B cell (primary cell): ENCODE measurements at regions not wholly inside any gene's neighbourhood (a gene's known extent, or its start where the extent isn't known, plus 50 kb on each side); places are given as distances from the start of the nearest gene placed in this dataset.

Experiments used
- ATAC-seq: fragments of 200-7000 bp; cut with Tn5 transposase; one replicate; pipeline ENCODE4 v1.10.0; 2021; ENCODE audit warnings: low read depth, mild to moderate bottlenecking, moderate number of reproducible peaks, moderate library complexity
- CTCF ChIA-PET: fragments of 350-600 bp; sonication (Branson Sonifier 250); formaldehyde crosslinking; loops from one replicate; lab custom pipeline; 2021; ENCODE audit warnings: antibody characterized with exemption, inconsistent platforms; lab: Charles Lee
- POLR2A ChIA-PET: fragments of 350-600 bp; sonication (Branson Sonifier 250); formaldehyde crosslinking; loops from one replicate; lab custom pipeline; 2021; ENCODE audit warnings: antibody characterized with exemption; lab: Charles Lee
- DNase-seq: peaks from one replicate; pipeline ENCODE4 v3.0.0; 2013
- H2AFZ ChIP-seq: 2 replicates; pipeline ENCODE4 v1.6.1; 2012; ENCODE audit warnings: mild to moderate bottlenecking, low read depth, low read length; ENCODE audit not compliant: insufficient read depth, poor library complexity, severe bottlenecking
- H3K27ac ChIP-seq, 2 donors: 1 replicate in 1 of 2; 2 replicates in 1 of 2; pipeline ENCODE4 v1.5.1; 2012 to 2013; ENCODE audit warnings: low read length in 2 of 2, mild to moderate bottlenecking in 2 of 2, moderate library complexity in 1 of 2
- H3K27me3 ChIP-seq, 4 experiments: fragments of 200-600 bp in 1 of 4; sonication (generic) in 1 of 4; replicated peaks in 1 of 4; 1 replicate in 2 of 4; 2 replicates in 2 of 4; pipeline versions ENCODE4 v1.6.1 to v1.7.0; 2013 to 2016; ENCODE audit warnings: low read length in 3 of 4, mild to moderate bottlenecking in 2 of 4, mixed read lengths in 1 of 4, moderate library complexity in 1 of 4; ENCODE audit not compliant: insufficient read depth in 4 of 4, control insufficient read depth in 3 of 4; ENCODE audit errors: control extremely low read depth in 1 of 4
- H3K36me3 ChIP-seq, 2 experiments: replicated peaks in 1 of 2; 1 replicate in 1 of 2; 2 replicates in 1 of 2; pipeline versions ENCODE4 v1.6.1 to v1.7.1; 2013; ENCODE audit warnings: low read length in 1 of 2; ENCODE audit not compliant: insufficient read depth in 2 of 2, control insufficient read depth in 1 of 2; ENCODE audit errors: control extremely low read depth in 1 of 2, extremely low read depth in 1 of 2
- H3K4me1 ChIP-seq, 2 donors: fragments of 200-600 bp in 1 of 2; sonication (generic) in 1 of 2; 1 replicate in 1 of 2; 2 replicates in 1 of 2; pipeline versions ENCODE4 v1.5.1 to v1.6.1; 2013 to 2017; ENCODE audit warnings: low read length in 2 of 2; ENCODE audit not compliant: control insufficient read depth in 2 of 2, insufficient read depth in 2 of 2
- H3K4me2 ChIP-seq: replicated peaks from 2 replicates; pipeline ENCODE3; 2012; ENCODE audit warnings: mild to moderate bottlenecking, low read depth, low read length; ENCODE audit not compliant: poor library complexity, severe bottlenecking
- H3K4me3 ChIP-seq, 5 experiments: fragments of 200-600 bp in 1 of 5; sonication (generic) in 1 of 5; 1 replicate in 3 of 5; 2 replicates in 2 of 5; pipeline versions ENCODE4 v1.5.1 to v1.7.0; 2011 to 2016; ENCODE audit warnings: low read length in 4 of 5, mild to moderate bottlenecking in 4 of 5, low read depth in 2 of 5, control low read depth in 1 of 5, moderate library complexity in 1 of 5; ENCODE audit not compliant: insufficient read depth in 1 of 5; ENCODE audit errors: control extremely low read depth in 1 of 5, extremely low read depth in 1 of 5
- H3K79me2 ChIP-seq: fragments of 200-600 bp; sonication (generic); one replicate; pipeline ENCODE4 v1.6.0; 2016; ENCODE audit warnings: low read length; ENCODE audit not compliant: control insufficient read depth, insufficient read depth
- H3K9ac ChIP-seq: fragments of 200-600 bp; sonication (generic); 2 replicates; pipeline ENCODE4 v1.6.1; 2017; ENCODE audit warnings: mild to moderate bottlenecking, low read length, moderate library complexity
- H3K9me3 ChIP-seq, 3 donors: one replicate each; pipeline versions ENCODE4 v1.6.1 to v1.7.1; 2013; ENCODE audit warnings: low read length in 2 of 3; ENCODE audit not compliant: control insufficient read depth in 2 of 3, insufficient read depth in 1 of 3; ENCODE audit errors: control extremely low read depth in 1 of 3
- H4K20me1 ChIP-seq: 2 replicates; pipeline ENCODE4 v1.6.0; 2012; ENCODE audit warnings: mild to moderate bottlenecking, low read length; ENCODE audit not compliant: insufficient read depth, control insufficient read depth, poor library complexity, severe bottlenecking
- H3K27ac Mint-ChIP-seq: one replicate; pipeline ENCODE4 v1.8.0; 2021; ENCODE audit warnings: mixed read lengths
- H3K27me3 Mint-ChIP-seq: one replicate; pipeline ENCODE4 v1.8.0; 2021; ENCODE audit warnings: mixed read lengths
- H3K4me1 Mint-ChIP-seq: one replicate; pipeline ENCODE4 v1.8.0; 2021; ENCODE audit warnings: mixed read lengths
- H3K4me3 Mint-ChIP-seq: one replicate; pipeline ENCODE4 v1.8.0; 2021; ENCODE audit warnings: mixed read lengths
- H3K9me3 Mint-ChIP-seq: one replicate; pipeline ENCODE4 v1.8.0; 2022; ENCODE audit warnings: mixed read lengths; ENCODE audit not compliant: insufficient read depth
- EZH2 ChIP-seq: IDR thresholded peaks from 2 replicates; pipeline ENCODE4 v1.6.1; 2012; ENCODE audit warnings: borderline replicate concordance, low read depth, mild to moderate bottlenecking, moderate library complexity, low read length; ENCODE audit not compliant: insufficient read depth, poor library complexity, severe bottlenecking
- whole genome bisulfite sequencing: methylation state at CpG from one replicate; pipeline ENCODE4 v1.1.5; 2013; ENCODE audit warnings: missing lambda C conversion rate; ENCODE audit not compliant: insufficient coverage; 5-methylcytosine and 5-hydroxymethylcytosine counted together
- intact Hi-C: fragments of 100-400 bp; cut with micrococcal nuclease; formaldehyde crosslinking; loops from one replicate; pipeline ENCODE4 v1.10.0; 2022
- TF ChIP-seq, protein P1 (sequence below): fragments of 200-600 bp; IDR thresholded peaks from one replicate; pipeline ENCODE4 v1.8.0; 2022; ENCODE audit warnings: antibody characterized with exemption, mild to moderate bottlenecking

DNA sequence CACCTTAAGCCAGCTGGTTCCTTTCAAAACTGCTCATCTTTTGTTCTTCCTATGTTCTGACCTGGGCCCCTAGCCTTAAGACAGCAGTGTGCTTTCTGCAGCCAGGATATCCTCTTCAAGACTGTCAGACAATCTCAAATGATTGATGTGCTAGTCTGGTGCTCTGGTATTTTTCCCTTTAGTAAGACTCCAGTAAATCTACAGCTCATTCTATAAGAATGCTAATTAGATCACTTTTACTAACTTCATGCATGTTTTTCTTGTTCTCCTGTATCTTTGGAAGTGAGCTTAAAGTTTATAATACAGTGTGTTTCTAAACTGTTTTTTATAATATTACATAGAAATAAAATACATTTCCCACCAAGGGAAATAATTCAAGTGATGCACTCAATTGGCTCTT is 220.9 kb upstream of the NANOGP8 start:
- Mint-ChIP-seq H3K9me3 (no peaks in the 10 kb centered on the region), H3K4me1 (no peaks in the 10 kb centered on the region), H3K27me3 (no peaks in the 10 kb centered on the region), H3K27ac (no peak overlapping the region), H3K4me3 (no peak overlapping the region)
- no peaks in the 10 kb centered on the region for H3K9me3 ChIP-seq
- no peaks in the 10 kb centered on the region for H3K27me3 ChIP-seq
- intact Hi-C loops: no loop called here
- no peaks in the 10 kb centered on the region for H3K4me1 ChIP-seq
- DNase-seq (no peak), ATAC-seq (no peak)
- H4K20me1 ChIP-seq: no peaks in the 10 kb centered on the region
- no peaks in the 10 kb centered on the region for H3K36me3 ChIP-seq
- CTCF ChIA-PET: no interaction called here
- no peak overlapping the region for H2AFZ ChIP-seq
- no peak overlapping the region for H3K27ac ChIP-seq
- H3K4me3 ChIP-seq: no peak overlapping the region
- no peaks in the 10 kb centered on the region for H3K79me2 ChIP-seq
- H3K9ac ChIP-seq: no peak overlapping the region
- POLR2A ChIA-PET: no interaction called here
- H3K4me2 ChIP-seq: no peak overlapping the region
- TF ChIP-seq EZH2: no peak
- TF ChIP-seq, protein P1, sequence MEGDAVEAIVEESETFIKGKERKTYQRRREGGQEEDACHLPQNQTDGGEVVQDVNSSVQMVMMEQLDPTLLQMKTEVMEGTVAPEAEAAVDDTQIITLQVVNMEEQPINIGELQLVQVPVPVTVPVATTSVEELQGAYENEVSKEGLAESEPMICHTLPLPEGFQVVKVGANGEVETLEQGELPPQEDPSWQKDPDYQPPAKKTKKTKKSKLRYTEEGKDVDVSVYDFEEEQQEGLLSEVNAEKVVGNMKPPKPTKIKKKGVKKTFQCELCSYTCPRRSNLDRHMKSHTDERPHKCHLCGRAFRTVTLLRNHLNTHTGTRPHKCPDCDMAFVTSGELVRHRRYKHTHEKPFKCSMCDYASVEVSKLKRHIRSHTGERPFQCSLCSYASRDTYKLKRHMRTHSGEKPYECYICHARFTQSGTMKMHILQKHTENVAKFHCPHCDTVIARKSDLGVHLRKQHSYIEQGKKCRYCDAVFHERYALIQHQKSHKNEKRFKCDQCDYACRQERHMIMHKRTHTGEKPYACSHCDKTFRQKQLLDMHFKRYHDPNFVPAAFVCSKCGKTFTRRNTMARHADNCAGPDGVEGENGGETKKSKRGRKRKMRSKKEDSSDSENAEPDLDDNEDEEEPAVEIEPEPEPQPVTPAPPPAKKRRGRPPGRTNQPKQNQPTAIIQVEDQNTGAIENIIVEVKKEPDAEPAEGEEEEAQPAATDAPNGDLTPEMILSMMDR: no peak

DNA sequence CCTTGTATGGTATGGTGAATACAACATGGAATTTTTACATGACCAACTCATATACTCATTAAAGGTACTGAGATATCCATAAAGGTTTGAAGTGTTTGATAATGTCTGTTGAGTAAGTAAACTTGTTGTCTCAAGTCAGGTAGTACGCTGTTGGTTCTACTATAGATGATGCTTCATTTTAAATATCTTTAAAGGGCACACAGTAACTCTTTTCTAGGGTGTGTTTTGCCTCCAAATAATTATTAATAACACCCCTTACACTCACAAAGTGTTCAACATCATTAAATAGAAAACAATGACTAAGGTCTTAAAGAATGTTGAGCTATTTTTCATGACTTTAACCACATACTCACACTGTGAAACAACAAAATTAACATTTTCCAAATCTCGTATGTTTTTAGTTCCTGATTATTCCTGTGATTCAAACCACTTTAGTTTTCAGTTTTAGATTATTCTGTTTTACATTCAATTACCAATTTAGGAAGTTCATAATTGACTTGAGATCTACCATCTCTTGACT is 220.0 kb upstream of the NANOGP8 start:
- ATAC-seq: no peak
- POLR2A ChIA-PET: no interaction called here

More for the DNA sequence above, 220.0 kb upstream of the NANOGP8 start:
- TF ChIP-seq, protein P1: no peak
- TF ChIP-seq EZH2: no peak
- Mint-ChIP-seq H3K4me3 (no peak overlapping the region), H3K4me1 (no peaks in the 10 kb centered on the region), H3K27me3 (no peaks in the 10 kb centered on the region), H3K9me3 (no peaks in the 10 kb centered on the region), H3K27ac (no peak overlapping the region)
- intact Hi-C loops: no loop called here
- CTCF ChIA-PET: interaction anchor here (0.6 kb wide), 1 partner anchor 34 kb away, joined by 3 read pairs; no protein-coding TSS in a partner anchor
- no CpG with 5 or more reads among the region's 2 CpGs for WGBS
- no peak overlapping the region for H3K4me3 ChIP-seq
- DNase-seq: no peak
- H3K36me3 ChIP-seq: no peaks in the 10 kb centered on the region
- no peak overlapping the region for H3K9ac ChIP-seq
- no peaks in the 10 kb centered on the region for H3K79me2 ChIP-seq
- H3K4me1 ChIP-seq: no peaks in the 10 kb centered on the region
- no peak overlapping the region for H3K27ac ChIP-seq
- no peaks in the 10 kb centered on the region for H4K20me1 ChIP-seq
- no peaks in the 10 kb centered on the region for H3K9me3 ChIP-seq
- no peaks in the 10 kb centered on the region for H3K27me3 ChIP-seq
- H3K4me2 ChIP-seq: no peak overlapping the region
- H2AFZ ChIP-seq: no peak overlapping the region
